HepG2 (cell line): ENCODE measurements at regions not wholly inside any gene's neighbourhood (a gene's known extent, or its start where the extent isn't known, plus 50 kb on each side); places are given as distances from the start of the nearest gene placed in this dataset.

ENCODE experiments used
- ATAC-seq: fragments of 200-7000 bp; cut with Tn5 transposase; 3 replicates; pipeline ENCODE4 v1.9.1; 2020; ENCODE audit warnings: mild to moderate bottlenecking, moderate library complexity
- BruUV-seq: library from RNA; stranded (reverse); fragments of 400-500 nt; replicated peaks from 2 replicates; lab custom pipeline; 2021; lab: Mats Ljungman, UMichigan
- CTCF ChIA-PET: fragments of 300-600 bp; formaldehyde crosslinking; extraction: SDS; loops from one replicate; lab custom pipeline; 2021; ENCODE audit warnings: low total read pairs, inconsistent platforms, low intra/inter-chr PET ratio; lab: Yijun Ruan, JAX
- POLR2A ChIA-PET: fragments of 350-600 bp; sonication (Branson Sonifier 250); formaldehyde crosslinking; loops from one replicate; lab custom pipeline; 2020; ENCODE audit warnings: antibody characterized with exemption, inconsistent platforms; lab: Yijun Ruan, JAX
- DNase-seq: peaks from one replicate; pipeline ENCODE4 v3.0.0-alpha.2; 2015; ENCODE audit warnings: low spot score
- FAIRE-seq: peaks from 3 replicates; lab custom pipeline; 2011; peaks lifted over from hg19 to GRCh38; lab: Jason Lieb, UNC
- H2AFZ ChIP-seq: one replicate; pipeline ENCODE4 v1.6.1; 2011; ENCODE audit warnings: low read length, inconsistent platforms
- H3K27ac ChIP-seq: fragments of 300-600 bp; 3 replicates; pipeline ENCODE4 v1.8.0; 2011; ENCODE audit warnings: mixed run types, mild to moderate bottlenecking, mixed read lengths, low read length, inconsistent platforms; ENCODE audit not compliant: insufficient read depth; ENCODE audit errors: extremely low read length
- H3K27me3 ChIP-seq, 2 experiments: fragments of 200-600 bp in 1 of 2; 2 replicates in 1 of 2; 3 replicates in 1 of 2; pipeline versions ENCODE4 v1.6.0 to v1.8.0; 2011; ENCODE audit warnings: low read length in 2 of 2, mild to moderate bottlenecking in 2 of 2, moderate library complexity in 2 of 2, inconsistent platforms in 1 of 2; ENCODE audit not compliant: insufficient read depth in 2 of 2, control insufficient read depth in 1 of 2
- H3K36me3 ChIP-seq, 2 experiments: fragments of 200-600 bp in 1 of 2; replicated peaks in 1 of 2; 2 replicates in 1 of 2; 3 replicates in 1 of 2; pipeline versions ENCODE4 v1.5.1 to v1.8.0; 2011; ENCODE audit warnings: low read length in 2 of 2, inconsistent platforms in 1 of 2; ENCODE audit not compliant: insufficient read depth in 2 of 2, control insufficient read depth in 1 of 2
- H3K4me1 ChIP-seq: 2 replicates; pipeline ENCODE4 v1.5.1; 2012; ENCODE audit warnings: low read length, inconsistent platforms; ENCODE audit not compliant: insufficient read depth
- H3K4me2 ChIP-seq: 2 replicates; pipeline ENCODE4 v1.6.0; 2011; ENCODE audit warnings: low read depth, low read length, inconsistent platforms
- H3K4me3 ChIP-seq, 3 experiments: fragments of 200-600 bp in 1 of 3; sonication (generic), shearing (Covaris generic) in 1 of 3; replicated peaks in 1 of 3; 2 replicates each; pipeline ENCODE4 v1.5.1; 2011 to 2016; ENCODE audit warnings: low read length in 3 of 3, inconsistent platforms in 2 of 3, low read depth in 2 of 3, mild to moderate bottlenecking in 2 of 3, control low read depth in 1 of 3, mixed read lengths in 1 of 3; ENCODE audit not compliant: insufficient read depth in 1 of 3
- H3K79me2 ChIP-seq: one replicate; pipeline ENCODE4 v1.6.1; 2011; ENCODE audit warnings: low read length, inconsistent platforms; ENCODE audit not compliant: insufficient read depth
- H3K9ac ChIP-seq: 2 replicates; pipeline ENCODE4 v1.6.0; 2011; ENCODE audit warnings: mild to moderate bottlenecking, low read depth, low read length, inconsistent platforms; ENCODE audit not compliant: insufficient read depth
- H3K9me3 ChIP-seq: 2 replicates; pipeline ENCODE4 v1.5.1; 2012; ENCODE audit warnings: mild to moderate bottlenecking, low read length
- H4K20me1 ChIP-seq: 2 replicates; pipeline ENCODE4 v1.6.0; 2011; ENCODE audit warnings: inconsistent platforms, mild to moderate bottlenecking, low read length, moderate library complexity; ENCODE audit not compliant: insufficient read depth
- BRCA1 ChIP-seq: sonication (generic); formaldehyde crosslinking; IDR thresholded peaks from 2 replicates; pipeline ENCODE4 v1.4.0; 2020; ENCODE audit warnings: missing genetic modification reagents
- BRF2 ChIP-seq: sonication (generic); formaldehyde crosslinking; IDR thresholded peaks from 2 replicates; pipeline ENCODE4 v1.8.1; 2022; ENCODE audit warnings: mild to moderate bottlenecking, missing genetic modification reagents
- CBX1 ChIP-seq: IDR thresholded peaks from one replicate; pipeline ENCODE4 v1.6.1; 2016; ENCODE audit warnings: antibody characterized with exemption, low read depth
- FOXC1 ChIP-seq: sonication (generic); formaldehyde crosslinking; IDR thresholded peaks from 2 replicates; pipeline ENCODE4 v1.8.0; 2022; ENCODE audit warnings: mild to moderate bottlenecking, missing genetic modification reagents, borderline replicate concordance
- HNF1A ChIP-seq, 2 experiments: sonication (generic) in 1 of 2; formaldehyde crosslinking in 1 of 2; IDR thresholded peaks; 2 replicates each; pipeline versions ENCODE4 v1.4.0 to v1.6.1; 2016 to 2020; ENCODE audit warnings: borderline replicate concordance in 1 of 2, low read depth in 1 of 2, mild to moderate bottlenecking in 1 of 2, missing genetic modification reagents in 1 of 2
- MNT ChIP-seq: fragments of 450-650 bp; IDR thresholded peaks from 2 replicates; pipeline ENCODE4 v1.6.1; 2016
- ZFP37 ChIP-seq: sonication (generic); formaldehyde crosslinking; IDR thresholded peaks from 2 replicates; pipeline ENCODE4 v1.4.0; 2020; ENCODE audit warnings: missing genetic modification reagents, borderline replicate concordance
- ZKSCAN8 ChIP-seq: IDR thresholded peaks from 2 replicates; pipeline ENCODE4 v1.6.1; 2016; ENCODE audit warnings: borderline replicate concordance, missing genetic modification reagents, missing compliant biosample characterization
- ZNF580 ChIP-seq: IDR thresholded peaks from 2 replicates; pipeline ENCODE4 v1.6.1; 2016; ENCODE audit warnings: low read depth, borderline replicate concordance
- ZNF605 ChIP-seq: sonication (generic); formaldehyde crosslinking; IDR thresholded peaks from 2 replicates; pipeline ENCODE4 v1.8.0; 2022; ENCODE audit warnings: mild to moderate bottlenecking, missing genetic modification reagents
- WGBS: methylation state at CpG from one replicate; pipeline ENCODE4 v1.1.6; 2017; ENCODE audit warnings: low lambda C conversion rate; 5-methylcytosine and 5-hydroxymethylcytosine counted together
- in situ Hi-C: cut with HindIII; loops from 2 replicates; pipeline ENCODE4 v1.10.0; 2017; ENCODE audit warnings: low pct_unique_long_range_greater_than_20kb; ENCODE audit not compliant: extremely low pct_ligation_motif_present
- intact Hi-C: fragments of 100-400 bp; cut with micrococcal nuclease; formaldehyde crosslinking; loops from one replicate; pipeline ENCODE4 v1.10.0; 2022; ENCODE audit not compliant: unreplicated experiment

GRCh38 chr10:106132956-106133355 is 1031.5 kb downstream of the SORCS1 start:
- no peaks in the 10 kb centered on the region for H4K20me1 ChIP-seq
- H2AFZ ChIP-seq, result no peak overlapping the region
- BruUV-seq, result no TSS peak
- no peak overlapping the region for H3K27ac ChIP-seq
- H3K9me3 ChIP-seq, result peaks cover 70% of the 10 kb centered on the region
- H3K27me3 ChIP-seq, result no peaks in the 10 kb centered on the region; a peak in 1 of 5 replicates
- H3K4me3 ChIP-seq, result no peak overlapping the region
- WGBS, result 21% methylated on average over 3 of the region's 3 CpGs
- in situ Hi-C loops (no loop called here), intact Hi-C loops (no loop called here)
- no peak for DNase-seq
- FAIRE-seq, result no peak
- no peak overlapping the region for H3K9ac ChIP-seq
- ChIA-PET POLR2A (no interaction called here), CTCF (no interaction called here)
- TF ChIP-seq MNT (no peak), FOXC1 (CRISPR knock-in tag) (no peak), CBX1 (no peak), ZKSCAN8 (CRISPR knock-in tag) (no peak), BRF2 (no peak), ZNF605 (CRISPR knock-in tag) (no peak), BRCA1 (CRISPR knock-in tag) (no peak), HNF1A (IDR thresholded peaks at IDR 0.05; ENCODE audit: low read depth) (no peak), HNF1A (CRISPR knock-in tag; IDR thresholded peaks at IDR 0.05; ENCODE audit: borderline replicate concordance) (no peak), ZNF580 (CRISPR knock-in tag) (no peak), ZFP37 (CRISPR knock-in tag) (no peak)
- no peaks in the 10 kb centered on the region for H3K79me2 ChIP-seq
- H3K36me3 ChIP-seq, result no peaks in the 10 kb centered on the region
- H3K4me1 ChIP-seq, result no peaks in the 10 kb centered on the region
- H3K4me2 ChIP-seq, result no peak overlapping the region
- ATAC-seq, result no peak
